CD1c-positive myeloid dendritic cell (primary cell): ENCODE measurements at regions not wholly inside any gene's neighbourhood (a gene's known extent, or its start where the extent isn't known, plus 50 kb on each side); places are given as distances from the start of the nearest gene placed in this dataset.

Experiments used
- DNase-seq: peaks from one replicate; pipeline ENCODE4 v3.0.0-alpha.2; 2016; ENCODE audit errors: extremely low spot score

DNA sequence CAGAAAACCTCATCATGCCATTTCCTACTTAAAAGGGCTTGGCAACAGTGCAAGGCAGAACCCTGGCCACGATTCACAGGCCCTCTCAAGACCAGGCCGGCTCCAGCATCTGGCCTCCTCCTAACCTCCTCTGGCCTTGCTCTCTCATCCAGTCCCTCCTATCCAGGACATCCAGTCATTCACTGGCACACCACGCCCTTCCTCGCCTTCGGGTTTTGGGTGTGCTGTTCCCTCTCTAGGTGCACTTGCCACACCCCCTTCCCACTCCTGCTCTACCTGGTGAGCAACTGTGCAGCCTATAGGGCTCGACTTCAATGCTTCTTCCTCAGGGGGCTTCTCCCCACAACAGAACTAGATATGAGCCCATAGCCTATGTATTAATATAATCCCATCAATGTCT is 317.1 kb downstream of the ARRDC4 start:
- no peak for DNase-seq

DNA sequence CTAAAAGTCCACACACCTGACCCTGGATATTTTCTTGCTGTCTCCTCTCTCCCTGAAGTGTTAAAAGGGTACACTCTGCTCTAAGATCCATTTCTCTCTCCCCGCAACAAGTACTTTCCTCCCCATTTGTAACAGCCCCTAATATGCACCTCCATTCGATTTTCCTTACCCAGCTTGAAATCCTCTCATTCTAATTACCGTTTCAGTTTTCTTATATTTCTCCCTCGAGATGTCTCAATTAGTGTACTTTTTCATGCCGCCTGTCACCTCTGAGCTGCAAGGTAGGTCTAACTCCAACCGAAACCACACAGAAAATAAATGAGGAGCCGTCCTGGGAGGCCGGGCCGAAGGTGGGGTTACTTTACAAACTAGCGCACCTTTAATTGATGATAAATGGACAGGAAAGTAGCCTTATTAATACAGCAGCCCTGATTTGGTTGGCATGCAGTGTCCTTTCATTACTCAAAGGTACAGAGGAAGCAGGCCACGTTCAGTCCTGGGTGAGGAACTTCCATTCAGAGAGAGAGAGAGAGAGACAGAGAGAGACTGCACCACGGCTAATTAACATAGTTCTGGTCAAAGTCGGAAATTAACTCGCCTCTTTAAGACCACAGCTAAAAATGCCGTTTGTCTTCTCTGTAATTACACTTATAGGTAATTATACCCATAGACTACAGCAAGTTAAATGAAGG is 319.9 kb downstream of the ARRDC4 start:
- DNase-seq, result no peak

DNA sequence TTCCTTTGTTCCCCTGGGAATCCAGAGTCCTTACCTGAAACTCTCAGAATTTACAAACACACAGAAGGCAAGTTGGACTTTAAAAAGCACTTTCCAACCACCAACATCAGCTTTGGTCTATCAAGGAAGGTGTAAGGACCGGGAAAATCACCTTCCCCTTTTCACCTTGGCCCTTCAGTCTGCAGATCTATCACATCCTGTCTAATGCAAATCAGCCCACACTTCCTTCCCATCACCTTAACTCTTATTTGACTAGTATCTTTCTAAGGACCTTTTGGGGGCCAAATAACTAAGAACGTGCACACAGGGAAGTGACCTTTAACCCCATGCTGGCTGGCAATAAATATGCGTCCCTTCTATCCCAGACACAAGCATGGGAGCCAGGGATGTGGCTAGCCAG is 320.6 kb downstream of the ARRDC4 start:
- DNase-seq, result no peak

DNA sequence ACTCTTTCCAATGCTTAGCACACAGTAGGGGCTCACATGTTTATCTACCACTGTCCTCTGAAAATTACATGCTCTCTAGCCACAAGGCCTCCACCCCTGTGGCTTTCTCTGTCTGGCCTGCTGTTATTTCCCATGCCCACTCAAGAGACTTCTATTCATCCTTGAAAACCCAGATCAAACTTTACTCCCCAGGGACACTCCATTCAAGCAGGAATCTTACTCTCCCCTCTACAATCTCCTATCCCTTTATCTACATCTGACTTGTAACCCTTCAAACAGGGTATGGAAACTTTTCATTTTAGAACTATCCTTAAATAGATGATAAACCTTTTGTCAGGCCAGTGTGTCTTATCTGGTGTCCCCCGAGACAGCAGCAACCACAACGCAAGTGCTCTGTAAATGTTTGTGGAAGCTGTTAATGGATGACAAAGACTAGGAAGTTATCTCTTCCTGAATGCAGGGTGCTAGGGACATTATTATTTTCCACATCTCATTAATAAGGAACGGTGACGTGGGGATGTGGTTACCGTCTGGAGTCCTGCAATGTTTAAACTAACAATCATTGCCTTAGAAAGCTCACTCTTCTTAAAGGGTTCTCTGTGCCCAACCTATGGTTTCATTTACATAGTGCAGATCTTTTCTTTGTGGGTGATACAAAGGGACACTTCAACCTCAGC is 322.3 kb downstream of the ARRDC4 start:
- DNase-seq, result no peak

DNA sequence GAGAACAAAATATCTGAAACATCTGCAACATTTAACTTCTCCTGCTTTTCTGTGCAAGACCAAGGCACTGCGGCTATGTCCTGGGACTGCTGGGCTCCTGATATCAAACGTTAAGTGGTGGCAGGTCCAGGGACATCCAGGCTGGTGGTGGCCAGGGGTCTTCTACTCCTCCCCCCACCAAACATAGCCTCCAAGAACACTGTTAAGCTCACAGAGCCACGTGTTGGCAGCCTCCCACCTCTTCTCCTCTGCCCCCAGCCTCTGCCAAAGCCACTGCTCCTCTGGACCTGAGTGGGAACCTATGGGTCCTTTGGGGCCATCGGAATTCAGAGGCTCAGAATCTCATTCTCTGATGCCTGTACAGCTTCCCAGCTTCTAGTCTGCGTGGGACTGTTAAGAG is 325.7 kb downstream of the ARRDC4 start:
- no peak for DNase-seq

DNA sequence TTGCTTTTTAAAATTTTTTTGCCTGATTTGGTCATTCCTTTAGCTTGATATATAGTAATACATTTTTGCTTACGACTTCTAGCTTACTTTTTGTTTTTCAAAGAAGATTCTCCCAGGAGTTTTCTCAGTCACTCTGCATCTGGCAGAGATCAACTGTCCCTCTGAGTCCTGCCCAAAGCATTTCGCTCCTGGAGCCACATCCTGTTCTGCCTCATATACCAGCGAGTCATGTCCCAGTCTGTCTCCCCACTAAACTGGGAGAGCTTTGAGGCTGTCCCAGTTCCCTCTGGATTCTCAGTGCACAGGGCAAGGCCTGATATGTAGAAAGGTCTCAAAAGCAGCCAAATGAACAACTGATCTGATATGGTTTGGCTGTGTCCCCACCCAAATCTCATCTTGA is 326.3 kb downstream of the ARRDC4 start:
- DNase-seq, result no peak

DNA sequence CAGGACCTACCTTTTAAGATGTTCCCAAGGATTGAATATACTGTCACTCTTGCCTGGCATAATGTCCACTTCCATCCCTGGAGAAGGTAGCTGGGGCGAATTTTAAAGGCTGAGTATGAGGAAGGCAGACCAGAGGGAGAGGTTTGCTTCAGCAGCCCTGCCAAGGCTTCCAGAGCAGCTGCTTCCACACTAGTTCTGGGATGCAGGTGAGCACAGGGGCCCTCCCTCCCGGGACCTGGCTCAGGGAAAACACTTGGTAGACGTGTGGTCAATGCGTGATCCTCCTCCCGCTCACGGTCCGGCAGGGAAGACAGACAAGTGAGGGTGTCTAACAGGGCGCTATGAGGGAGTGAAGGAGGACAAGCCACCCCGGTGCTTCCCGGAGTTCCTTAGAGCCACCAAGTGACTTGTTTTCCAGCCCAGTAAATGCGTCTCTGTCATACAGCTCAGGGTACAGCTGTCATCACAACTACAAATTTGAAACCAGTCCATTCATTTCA is 327.6 kb downstream of the ARRDC4 start:
- no peak for DNase-seq

DNA sequence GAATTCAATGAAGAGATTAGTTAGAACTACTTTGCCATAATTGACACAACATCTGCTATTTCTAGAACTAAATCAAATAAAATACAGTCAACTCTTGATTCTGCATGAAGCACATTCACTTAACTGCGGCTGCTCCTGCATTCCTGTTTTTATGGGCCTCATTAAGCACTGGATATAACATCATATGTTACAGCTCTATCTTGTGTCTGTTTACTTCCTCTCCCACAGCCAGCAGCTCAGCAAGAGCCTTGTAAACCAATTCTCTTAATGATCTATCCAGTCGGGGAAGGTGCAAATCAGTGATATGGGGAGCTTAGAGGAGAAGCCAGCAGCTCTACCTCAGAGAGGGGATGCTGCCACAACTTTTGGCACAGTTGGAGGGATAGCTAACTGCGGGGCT is 329.2 kb downstream of the ARRDC4 start:
- no peak for DNase-seq

DNA sequence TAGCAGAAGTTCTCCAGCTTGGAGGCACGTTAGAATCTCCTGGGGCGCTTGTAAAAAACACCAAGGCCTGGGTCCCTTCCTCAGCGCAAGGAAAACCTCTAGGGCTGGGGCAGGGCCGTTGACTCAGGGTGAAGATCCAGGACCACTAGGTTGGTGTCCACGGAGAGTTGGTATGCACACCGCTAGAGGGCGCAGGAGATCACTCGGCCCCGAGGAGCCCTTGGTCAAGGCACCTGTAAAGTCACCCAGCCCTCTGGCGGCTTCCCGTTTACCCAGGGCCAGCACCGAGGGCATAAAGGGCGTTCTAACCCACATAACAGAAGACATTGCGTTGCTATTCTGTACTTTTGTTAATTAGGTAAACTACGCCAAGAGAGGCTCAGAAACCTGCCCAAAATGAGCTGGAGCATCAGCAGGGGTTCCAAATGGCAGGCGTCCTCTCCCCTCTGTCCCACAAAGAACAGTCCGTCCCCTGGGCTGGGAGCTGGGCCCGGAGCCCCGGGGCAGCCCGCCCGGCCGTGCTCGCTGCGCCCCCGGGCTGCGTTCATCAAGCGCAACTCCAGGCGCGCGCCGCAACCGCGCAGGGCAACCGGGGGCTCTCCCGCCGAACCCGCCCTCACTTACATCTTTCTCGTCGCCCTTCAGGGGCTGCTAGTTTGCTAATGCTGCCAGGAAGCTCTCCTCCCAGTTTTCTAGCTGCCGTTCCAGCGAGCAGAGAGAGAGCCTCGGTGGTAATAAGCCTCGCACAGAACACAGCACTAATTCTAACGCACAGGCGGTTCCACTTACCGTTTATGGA is 332.1 kb downstream of the ARRDC4 start:
- DNase-seq, result peak; percentile 22

DNA sequence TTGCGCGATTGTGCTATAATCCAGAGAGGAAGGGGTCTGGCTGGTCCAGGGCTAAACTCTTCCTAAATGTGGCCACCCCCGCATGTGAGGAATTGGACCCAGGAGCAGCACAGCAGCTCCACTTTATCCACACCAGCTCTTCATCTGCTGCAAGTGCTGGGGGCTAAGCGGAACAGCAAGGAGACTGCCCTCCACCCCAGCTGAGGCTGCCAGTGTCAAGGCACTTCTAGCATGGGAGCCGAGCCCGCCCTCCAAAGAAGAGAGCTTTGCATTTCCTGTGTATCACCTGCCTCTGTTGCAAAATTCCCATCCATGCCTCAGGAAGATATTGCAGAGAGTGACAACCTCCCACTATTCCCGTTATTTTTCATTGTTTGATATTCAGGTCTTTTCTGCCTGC is 333.6 kb downstream of the ARRDC4 start:
- DNase-seq, result no peak

DNA sequence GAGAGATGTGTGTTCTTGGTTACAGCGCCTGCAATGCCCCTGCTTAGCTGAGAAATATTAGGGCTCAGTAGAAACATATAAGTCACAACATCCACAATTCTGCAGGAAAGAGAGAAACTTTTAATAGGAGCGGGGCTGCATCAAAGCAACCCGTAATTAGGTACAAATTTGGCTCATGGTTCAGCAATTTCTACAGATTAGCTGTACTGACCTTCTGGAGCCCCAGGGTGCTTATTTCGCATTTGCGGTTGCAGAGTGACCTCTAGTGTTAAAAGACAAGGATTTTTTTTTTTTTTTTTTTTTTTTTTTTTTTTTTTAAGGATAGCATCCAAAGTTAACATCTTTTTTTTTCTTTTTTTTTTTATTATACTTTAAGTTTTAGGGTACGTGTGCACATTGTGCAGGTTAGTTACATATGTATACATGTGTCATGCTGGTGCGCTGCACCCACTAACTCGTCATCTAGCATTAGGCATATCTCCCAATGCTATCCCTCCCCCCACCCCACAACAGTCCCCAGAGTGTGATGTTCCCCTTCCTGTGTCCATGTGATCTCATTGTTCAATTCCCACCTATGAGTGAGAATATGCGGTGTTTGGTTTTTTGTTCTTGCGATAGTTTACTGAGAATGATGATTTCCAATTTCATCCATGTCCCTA is 334.7 kb downstream of the ARRDC4 start:
- peak; percentile 20 for DNase-seq

DNA sequence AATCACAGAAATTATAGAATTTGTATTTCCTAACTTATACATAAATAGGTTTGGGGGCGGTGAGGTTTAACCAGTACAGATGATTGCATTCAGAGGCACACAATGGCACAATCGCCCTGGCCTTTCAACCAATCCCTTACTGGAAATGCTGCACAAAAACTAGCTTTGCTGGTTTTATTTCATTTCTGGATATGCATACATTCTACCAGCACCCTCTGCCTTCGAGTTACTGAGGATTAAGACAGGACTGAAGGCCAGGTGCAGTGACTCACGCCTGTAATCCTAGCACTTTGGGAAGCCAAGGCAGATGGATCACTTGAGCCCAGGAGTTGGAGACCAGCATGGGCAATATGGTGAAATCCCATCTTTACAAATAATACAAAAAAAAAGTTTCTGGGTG is 336.1 kb downstream of the ARRDC4 start:
- DNase-seq, result no peak

DNA sequence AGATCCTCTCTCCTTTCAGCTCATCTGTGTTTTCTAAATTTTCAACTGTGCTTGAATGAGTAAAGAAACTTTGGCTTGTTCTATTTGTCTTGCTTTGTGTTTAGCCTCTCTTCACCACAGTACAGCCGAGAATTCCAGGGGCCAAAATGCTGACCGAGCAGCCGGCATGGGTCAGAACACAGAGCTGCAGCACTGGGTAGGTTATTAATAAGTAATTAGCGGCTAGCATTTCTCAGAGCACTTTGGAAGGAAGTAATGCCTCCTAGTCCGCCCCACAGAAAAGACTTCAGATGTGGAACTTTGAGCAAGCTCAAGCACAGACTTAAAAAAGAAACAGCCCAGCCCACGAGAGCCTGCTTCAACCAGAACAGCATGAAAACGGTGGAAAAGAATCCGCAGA is 343.9 kb downstream of the ARRDC4 start:
- no peak for DNase-seq

DNA sequence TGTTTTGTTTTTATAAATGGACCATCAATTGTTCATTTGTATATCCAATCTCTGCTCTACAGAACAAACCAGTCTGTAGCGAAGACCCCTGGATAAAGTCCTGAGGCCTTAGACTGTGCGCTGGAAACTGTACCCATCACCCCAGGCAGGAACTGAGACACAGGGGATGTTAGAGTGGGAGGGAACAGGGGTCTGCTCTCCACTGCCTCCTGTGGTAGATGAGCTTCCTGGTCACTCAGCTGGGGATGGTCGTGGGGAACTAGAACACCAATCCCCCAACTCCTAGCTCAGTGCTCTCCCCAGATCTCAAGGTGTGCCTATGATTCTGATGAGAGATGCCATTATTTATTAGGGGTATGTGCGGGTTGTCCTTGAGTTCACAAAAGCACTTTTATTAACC is 340.2 kb upstream of the IGF1R start:
- no peak for DNase-seq

DNA sequence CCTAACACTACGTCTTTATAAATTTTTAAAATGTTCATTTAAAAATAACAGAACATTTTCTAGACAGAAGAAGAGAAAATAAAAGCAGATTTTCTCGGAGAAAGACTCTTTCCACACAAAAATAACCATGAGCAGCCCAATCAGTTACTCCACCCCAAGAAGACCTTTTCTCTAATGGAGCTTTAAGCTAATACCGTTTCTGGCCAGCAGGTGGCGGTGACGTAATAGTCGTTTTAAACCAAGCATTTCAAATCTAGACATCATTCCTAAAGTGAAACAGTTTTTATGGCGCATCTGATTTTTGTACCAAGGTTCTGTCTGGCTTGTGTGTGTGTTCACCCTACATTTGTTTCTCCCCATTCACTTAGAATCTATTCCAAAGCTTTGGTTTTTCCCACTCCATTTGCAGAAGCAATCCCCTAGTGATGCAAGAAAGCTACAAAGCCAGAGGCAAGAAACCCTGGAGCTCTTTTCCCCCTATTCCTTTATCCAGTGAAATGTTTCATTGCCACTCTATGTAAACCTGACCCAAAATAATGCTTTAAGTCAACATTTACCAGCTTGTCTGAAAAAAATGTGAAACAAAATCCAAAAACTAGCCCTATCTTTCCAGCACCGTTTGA is 336.7 kb upstream of the IGF1R start:
- peak; percentile 75 for DNase-seq

DNA sequence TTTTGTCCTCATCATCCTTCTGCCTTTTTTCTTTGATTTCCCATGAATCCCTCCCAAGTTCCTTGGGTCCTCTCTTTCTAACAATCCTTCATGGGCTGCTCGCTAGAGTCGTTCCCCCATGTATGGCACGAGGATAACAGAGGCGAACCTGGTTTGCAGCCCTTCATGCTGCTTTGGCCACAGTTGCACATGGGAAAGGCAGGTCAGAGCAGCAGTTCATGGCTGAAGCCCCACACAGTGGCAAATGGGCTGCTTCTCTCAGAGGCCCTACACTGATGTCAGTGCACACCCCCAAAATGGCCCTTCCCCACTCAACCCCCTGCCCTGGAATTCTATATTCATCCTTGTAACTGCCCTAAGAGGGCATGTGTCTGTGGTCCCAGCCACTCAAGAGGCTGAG is 335.4 kb upstream of the IGF1R start:
- DNase-seq, result no peak

DNA sequence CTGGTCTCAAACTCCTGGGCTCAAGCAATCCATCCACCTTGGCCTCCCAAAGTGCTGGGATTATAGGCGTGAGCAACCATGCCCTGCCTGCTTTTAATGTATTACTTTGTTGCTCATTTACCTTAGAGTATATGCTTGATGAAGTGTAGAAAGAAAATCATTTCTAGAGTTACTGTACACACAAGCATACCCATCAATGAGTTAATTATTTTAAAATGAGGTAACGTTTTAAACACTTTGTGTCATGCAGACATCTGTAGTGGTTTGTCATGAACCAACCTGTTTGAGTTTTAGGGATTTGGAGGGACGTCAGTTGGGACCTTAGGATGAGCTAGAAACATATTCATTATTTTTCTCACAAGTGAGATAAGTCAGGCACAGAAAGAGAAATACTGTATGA is 332.4 kb upstream of the IGF1R start:
- DNase-seq, result no peak

DNA sequence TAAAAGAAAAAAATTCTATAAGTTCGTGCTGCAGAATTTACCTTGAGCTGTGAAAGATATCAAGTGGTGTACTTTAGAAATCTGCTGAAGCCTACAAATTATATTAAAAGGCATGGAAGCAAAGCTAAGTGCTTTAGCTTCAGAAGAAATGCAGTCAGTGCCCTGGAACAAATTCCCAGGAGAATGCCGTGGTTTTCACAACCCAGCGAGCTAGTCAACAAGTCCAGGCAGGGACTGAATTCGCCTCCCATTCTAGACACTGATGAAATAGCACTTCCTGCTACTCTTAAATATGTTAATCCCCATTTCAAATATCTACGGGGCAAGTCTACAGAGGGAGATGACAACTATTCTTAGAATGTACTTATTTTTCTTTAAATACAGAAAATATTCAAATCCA is 326.4 kb upstream of the IGF1R start:
- no peak for DNase-seq

DNA sequence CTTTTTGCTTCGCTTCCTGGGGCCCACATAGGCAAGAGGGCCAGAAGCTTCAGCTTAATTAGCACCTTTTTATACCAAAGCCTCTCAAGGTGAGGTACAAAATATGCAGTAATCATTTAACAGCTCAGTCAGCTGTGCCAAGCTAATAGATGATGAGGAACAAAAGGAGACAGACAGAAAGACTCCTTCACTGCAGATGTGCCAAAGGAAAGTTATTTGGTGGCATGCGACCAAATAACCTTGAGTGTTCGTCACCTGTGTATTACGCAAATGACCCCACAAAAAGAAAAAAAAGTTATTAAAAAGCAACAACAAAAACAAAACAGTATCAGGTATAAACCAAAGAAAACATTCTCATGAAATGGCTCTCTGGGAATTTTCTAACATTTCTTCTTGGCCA is 325.8 kb upstream of the IGF1R start:
- no peak for DNase-seq

DNA sequence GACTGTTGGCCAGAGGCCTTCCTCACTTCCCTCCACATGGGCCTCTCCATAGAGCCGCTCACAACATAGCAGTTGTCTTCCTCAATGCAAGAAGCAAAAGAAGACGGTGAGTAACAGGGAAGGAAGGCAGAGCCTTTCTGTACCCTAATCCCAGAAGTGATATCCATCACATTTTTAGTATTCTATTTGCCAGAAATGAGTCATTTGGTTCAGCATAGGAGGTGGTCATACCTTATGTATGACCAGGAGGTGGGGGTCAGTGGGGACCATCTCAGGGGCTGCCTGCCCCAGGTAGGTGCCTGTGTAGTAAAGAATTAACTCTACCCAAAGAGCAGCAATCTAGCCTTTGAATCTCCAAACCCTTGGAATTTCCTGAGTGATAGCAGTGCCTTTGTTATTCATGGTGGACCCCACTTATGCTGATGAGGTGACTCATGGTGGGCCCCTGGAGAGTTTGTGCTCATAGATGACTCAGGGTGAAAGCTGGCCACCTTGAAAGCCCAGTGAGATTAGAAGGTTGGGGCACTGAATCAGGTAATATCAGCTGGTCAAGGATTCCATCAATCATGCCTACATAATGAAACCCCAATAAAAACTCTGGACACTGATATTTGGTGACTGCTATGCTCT is 323.9 kb upstream of the IGF1R start:
- DNase-seq, result no peak

DNA sequence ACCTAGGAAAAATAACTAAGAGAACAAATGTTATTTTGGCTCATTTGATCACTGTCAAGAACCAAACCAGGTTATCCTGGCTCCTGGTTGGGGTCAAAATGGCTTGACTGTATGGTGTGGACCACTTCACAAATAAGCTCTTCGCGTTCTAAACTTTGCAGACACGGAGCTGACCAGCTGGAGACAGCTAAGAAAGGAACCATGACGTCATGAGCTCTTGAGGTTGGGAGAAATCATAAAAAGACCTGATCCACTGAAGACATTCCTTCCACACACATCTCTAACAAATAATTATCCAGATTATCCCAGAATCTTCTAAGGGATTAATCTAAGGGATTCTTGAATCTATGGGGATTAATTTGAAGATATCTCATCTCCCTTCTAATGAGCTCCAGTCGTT is 321.5 kb upstream of the IGF1R start:
- DNase-seq, result no peak
